Common myeloid progenitor, CD34-positive (primary cell): ENCODE measurements at regions not wholly inside any gene's neighbourhood (a gene's known extent, or its start where the extent isn't known, plus 50 kb on each side); places are given as distances from the start of the nearest gene placed in this dataset.

ENCODE experiments used
- CTCF ChIA-PET: fragments of 350-600 bp; sonication (Branson Sonifier 250); formaldehyde crosslinking; loops from one replicate; lab custom pipeline; 2021; ENCODE audit warnings: antibody characterized with exemption; lab: Charles Lee
- POLR2A ChIA-PET: fragments of 350-600 bp; sonication (Branson Sonifier 250); formaldehyde crosslinking; loops from one replicate; lab custom pipeline; 2021; ENCODE audit warnings: antibody characterized with exemption; lab: Charles Lee
- DNase-seq, 3 donors: peaks; one replicate each; pipeline versions ENCODE4 v3.0.0 to v3.0.0-alpha.2; 2013
- H3K27ac ChIP-seq, 2 experiments: 1 replicate in 1 of 2; 2 replicates in 1 of 2; pipeline ENCODE4 v1.7.0; 2013; ENCODE audit warnings: inconsistent platforms in 2 of 2, low read length in 2 of 2, mild to moderate bottlenecking in 2 of 2, low read depth in 1 of 2, moderate library complexity in 1 of 2; ENCODE audit not compliant: severe bottlenecking in 2 of 2, insufficient read depth in 1 of 2, poor library complexity in 1 of 2
- H3K27me3 ChIP-seq, 5 experiments: replicated peaks in 2 of 5; 1 replicate in 3 of 5; 2 replicates in 2 of 5; pipeline versions ENCODE4 v1.6.1 to v1.7.0; 2013; ENCODE audit warnings: low read length in 4 of 5, mild to moderate bottlenecking in 2 of 5, moderate library complexity in 2 of 5, inconsistent platforms in 1 of 5; ENCODE audit not compliant: insufficient read depth in 5 of 5, control insufficient read depth in 4 of 5
- H3K36me3 ChIP-seq, 4 experiments: 1 replicate in 2 of 4; 2 replicates in 2 of 4; pipeline versions ENCODE4 v1.6.1 to v1.7.0; 2013; ENCODE audit warnings: low read length in 3 of 4, control low read depth in 1 of 4, mild to moderate bottlenecking in 1 of 4; ENCODE audit not compliant: control insufficient read depth in 4 of 4, insufficient read depth in 4 of 4
- H3K4me1 ChIP-seq, 4 experiments: 1 replicate in 3 of 4; 2 replicates in 1 of 4; pipeline versions ENCODE4 v1.6.1 to v1.7.1; 2013; ENCODE audit warnings: low read length in 3 of 4, mild to moderate bottlenecking in 3 of 4, control low read depth in 1 of 4, inconsistent platforms in 1 of 4, moderate library complexity in 1 of 4; ENCODE audit not compliant: control insufficient read depth in 4 of 4, insufficient read depth in 4 of 4; ENCODE audit errors: control extremely low read depth in 1 of 4
- H3K4me3 ChIP-seq, 7 experiments: 1 replicate in 4 of 7; 2 replicates in 3 of 7; pipeline versions ENCODE4 v1.5.1 to v1.7.0; 2013; ENCODE audit warnings: mild to moderate bottlenecking in 7 of 7, low read length in 6 of 7, moderate library complexity in 6 of 7, inconsistent platforms in 2 of 7, low read depth in 2 of 7, control low read depth in 1 of 7; ENCODE audit not compliant: insufficient read depth in 4 of 7, control insufficient read depth in 1 of 7; ENCODE audit errors: extremely low read depth in 1 of 7
- H3K9me3 ChIP-seq, 5 experiments: 1 replicate in 4 of 5; 2 replicates in 1 of 5; pipeline versions ENCODE4 v1.6.1 to v1.7.1; 2013; ENCODE audit warnings: low read length in 4 of 5, mild to moderate bottlenecking in 2 of 5, inconsistent platforms in 1 of 5, low read depth in 1 of 5, moderate library complexity in 1 of 5; ENCODE audit not compliant: control insufficient read depth in 4 of 5, insufficient read depth in 2 of 5; ENCODE audit errors: control extremely low read depth in 1 of 5
- WGBS: methylation state at CpG from one replicate; pipeline ENCODE4 v1.1.5; 2013; ENCODE audit not compliant: insufficient coverage; 5-methylcytosine and 5-hydroxymethylcytosine counted together

DNA sequence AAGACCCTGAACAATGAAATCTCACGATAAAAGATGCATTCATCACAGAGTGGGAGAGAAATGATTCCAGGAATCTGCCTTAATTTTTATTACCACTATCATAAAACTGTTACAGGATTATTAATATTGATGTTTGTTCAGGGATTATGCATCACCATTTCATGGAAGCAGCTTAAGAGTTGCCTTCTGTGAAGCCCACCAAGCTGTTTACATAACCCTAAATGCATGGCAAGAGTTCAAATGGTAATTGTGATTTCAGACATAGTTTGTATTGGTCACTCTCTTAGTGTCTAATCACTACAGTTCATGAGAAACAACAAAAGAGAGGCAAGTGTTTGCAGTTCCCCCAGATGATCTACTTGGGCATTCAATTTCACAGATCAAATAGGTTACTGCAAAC is 527.7 kb downstream of the RPS29 start:
- WGBS = no CpG with 5 or more reads among the region's 1 CpG
- H3K9me3 ChIP-seq = no peaks in the 10 kb centered on the region
- no peaks in the 10 kb centered on the region for H3K36me3 ChIP-seq
- ChIA-PET CTCF (no interaction called here), POLR2A (no interaction called here)
- H3K27me3 ChIP-seq = no peaks in the 10 kb centered on the region
- no peaks in the 10 kb centered on the region for H3K4me1 ChIP-seq
- H3K27ac ChIP-seq = no peak overlapping the region
- H3K4me3 ChIP-seq = no peak overlapping the region
- no peak for DNase-seq

DNA sequence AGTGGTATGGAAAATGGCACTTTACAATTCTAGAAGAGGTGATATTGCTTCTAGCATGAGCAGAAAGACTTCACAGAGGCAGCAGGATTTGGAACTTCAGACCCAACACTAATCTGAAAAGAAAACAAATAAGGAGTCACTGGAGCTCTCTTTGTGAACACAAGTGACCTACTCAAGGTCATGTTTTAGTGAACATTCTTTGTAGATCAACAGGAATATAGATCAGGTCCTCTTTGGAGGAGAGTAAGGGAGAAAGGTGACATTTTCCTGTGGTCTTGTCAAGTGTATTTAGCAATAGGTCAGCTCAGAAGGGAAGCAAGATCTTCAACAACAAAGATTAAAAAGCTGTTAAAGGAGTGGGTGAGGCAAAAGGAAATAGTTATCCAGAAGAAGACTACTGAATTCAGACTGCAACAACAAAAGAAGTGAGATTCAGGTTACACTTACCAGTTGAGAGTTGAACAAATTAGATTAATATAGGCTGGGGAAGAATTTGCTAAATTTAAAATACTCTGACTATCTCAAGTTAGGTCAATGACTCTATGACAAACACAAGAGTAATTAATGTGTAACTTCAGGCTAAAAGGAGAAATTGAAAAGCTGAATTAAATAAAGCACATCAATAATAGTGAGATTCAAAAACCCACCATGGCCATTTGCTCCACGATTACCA is 528.2 kb downstream of the RPS29 start:
- ChIA-PET CTCF (no interaction called here), POLR2A (no interaction called here)
- no CpG with 5 or more reads among the region's 1 CpG for WGBS

DNA sequence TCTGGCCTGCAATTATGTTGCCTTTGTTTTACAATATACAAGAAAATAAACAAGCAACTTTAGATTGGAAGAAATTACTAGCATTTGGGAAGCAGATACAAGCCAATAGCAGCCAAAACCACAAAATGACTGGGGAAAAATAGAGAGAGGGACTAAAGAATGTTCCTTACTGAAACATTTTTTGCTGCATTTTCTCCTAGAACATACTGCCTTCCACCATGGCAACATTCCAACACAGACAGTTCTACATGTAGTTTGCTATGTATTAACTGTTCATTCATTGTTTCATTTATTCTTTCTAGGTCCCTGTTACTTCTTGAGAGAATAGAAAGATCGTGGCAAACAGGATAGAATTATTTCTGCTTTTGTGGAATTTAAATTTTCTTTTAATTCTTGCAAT is 530.2 kb downstream of the RPS29 start:
- POLR2A ChIA-PET = no interaction called here

More for the DNA sequence above, 528.2 kb downstream of the RPS29 start:
- Histone ChIP-seq H3K4me1 (no peaks in the 10 kb centered on the region), H3K36me3 (no peaks in the 10 kb centered on the region), H3K9me3 (no peaks in the 10 kb centered on the region), H3K27ac (no peak overlapping the region), H3K27me3 (no peaks in the 10 kb centered on the region), H3K4me3 (no peak overlapping the region)
- no peak for DNase-seq

DNA sequence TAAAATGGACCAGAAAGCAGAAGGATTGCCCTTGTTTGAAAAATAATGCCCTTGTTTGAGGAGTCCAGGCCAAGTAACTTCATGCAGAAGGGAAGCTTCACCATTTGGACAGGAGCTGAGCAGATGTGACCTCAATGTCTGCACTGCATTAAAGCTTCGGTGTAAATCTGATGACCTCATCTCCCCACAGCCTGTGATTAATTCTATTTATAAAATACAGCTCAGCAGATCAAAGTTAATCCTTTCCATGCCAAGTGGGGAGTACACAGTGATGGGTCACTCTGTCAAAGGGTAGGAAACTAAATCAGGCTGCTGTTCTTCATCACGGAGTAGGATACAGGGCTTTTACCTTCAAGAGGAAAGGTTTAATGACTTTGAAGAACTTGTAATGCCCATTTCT is 533.7 kb downstream of the RPS29 start:
- Histone ChIP-seq H3K4me3 (no peak overlapping the region), H3K36me3 (no peaks in the 10 kb centered on the region), H3K4me1 (no peaks in the 10 kb centered on the region), H3K9me3 (no peaks in the 10 kb centered on the region), H3K27me3 (no peaks in the 10 kb centered on the region), H3K27ac (no peak overlapping the region)
- WGBS = no CpG with 5 or more reads among the region's 2 CpGs
- ChIA-PET CTCF (no interaction called here), POLR2A (no interaction called here)
- DNase-seq = no peak

More for the DNA sequence above, 530.2 kb downstream of the RPS29 start:
- no CpG with 5 or more reads among the region's 1 CpG for WGBS
- Histone ChIP-seq H3K4me1 (no peaks in the 10 kb centered on the region), H3K27me3 (no peaks in the 10 kb centered on the region), H3K27ac (no peak overlapping the region), H3K9me3 (no peaks in the 10 kb centered on the region), H3K4me3 (no peak overlapping the region), H3K36me3 (no peaks in the 10 kb centered on the region)
- no peak for DNase-seq
- CTCF ChIA-PET = no interaction called here

DNA sequence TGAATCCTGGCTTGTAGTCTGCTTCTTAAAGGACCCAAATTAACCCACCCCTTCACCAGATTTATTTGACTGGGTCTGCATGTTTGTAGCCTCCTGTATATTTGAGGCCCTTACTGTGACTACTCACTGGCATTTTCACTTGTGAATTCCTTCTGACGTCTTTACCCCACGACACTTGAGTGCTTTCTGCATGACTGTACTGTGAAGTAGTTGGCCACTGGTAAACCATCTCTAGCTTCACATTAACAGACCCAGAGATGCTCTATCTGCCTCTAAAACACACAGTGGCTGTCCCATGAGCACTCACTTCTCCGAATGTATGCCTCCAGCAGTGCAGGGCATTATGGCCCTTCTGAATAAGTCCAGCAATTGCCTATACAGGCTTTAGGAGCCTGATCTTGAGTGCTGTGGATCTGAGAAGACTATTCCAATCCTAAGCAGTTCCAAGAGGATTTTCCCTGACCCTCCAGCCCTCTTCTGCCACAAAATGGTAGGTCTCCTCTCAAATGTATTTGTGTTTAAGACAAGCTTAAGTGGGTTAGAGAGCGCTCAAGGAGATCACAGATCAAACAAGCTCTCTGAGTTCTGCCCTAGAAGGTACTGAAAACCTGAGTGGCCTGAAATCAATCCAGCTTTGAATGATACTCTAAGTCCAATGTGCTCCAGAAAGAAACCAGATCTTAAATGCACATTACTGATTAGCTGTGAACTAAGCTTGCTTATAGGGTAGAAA is 534.7 kb downstream of the RPS29 start:
- 94% methylated on average over 4 of the region's 4 CpGs for WGBS
- DNase-seq = no peak
- Histone ChIP-seq H3K27ac (no peak overlapping the region), H3K27me3 (no peaks in the 10 kb centered on the region), H3K4me3 (no peak overlapping the region), H3K36me3 (no peaks in the 10 kb centered on the region), H3K4me1 (no peaks in the 10 kb centered on the region), H3K9me3 (no peaks in the 10 kb centered on the region)
- CTCF ChIA-PET = interaction anchor here (1.0 kb wide), 1 partner anchor 16 kb away, joined by 3 read pairs; no protein-coding TSS in a partner anchor
- POLR2A ChIA-PET = no interaction called here

DNA sequence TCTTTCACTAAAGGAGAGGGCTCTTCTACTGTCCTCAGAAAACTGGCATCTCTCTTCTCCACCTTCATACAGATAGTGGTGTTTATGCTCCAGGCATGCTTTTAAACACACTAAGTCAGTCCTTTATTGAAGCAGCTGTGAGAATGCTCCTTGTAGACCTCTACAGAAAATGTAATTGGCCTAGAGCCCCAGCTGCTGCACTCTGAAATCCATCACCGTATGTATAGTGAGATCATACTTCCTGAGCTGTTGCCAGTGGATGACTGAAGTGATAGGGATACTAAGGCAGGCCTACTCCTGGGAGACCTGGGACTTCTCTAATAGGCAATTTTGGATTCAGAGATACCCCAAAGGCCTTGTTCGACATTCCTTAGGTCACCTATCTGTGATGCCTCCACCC is 535.4 kb downstream of the RPS29 start:
- 82% methylated on average over 2 of the region's 2 CpGs for WGBS
- Histone ChIP-seq H3K27ac (no peak overlapping the region), H3K36me3 (no peaks in the 10 kb centered on the region), H3K9me3 (no peaks in the 10 kb centered on the region), H3K4me1 (no peaks in the 10 kb centered on the region), H3K4me3 (no peak overlapping the region), H3K27me3 (no peaks in the 10 kb centered on the region)
- no peak for DNase-seq
- ChIA-PET CTCF (no interaction called here), POLR2A (no interaction called here)

DNA sequence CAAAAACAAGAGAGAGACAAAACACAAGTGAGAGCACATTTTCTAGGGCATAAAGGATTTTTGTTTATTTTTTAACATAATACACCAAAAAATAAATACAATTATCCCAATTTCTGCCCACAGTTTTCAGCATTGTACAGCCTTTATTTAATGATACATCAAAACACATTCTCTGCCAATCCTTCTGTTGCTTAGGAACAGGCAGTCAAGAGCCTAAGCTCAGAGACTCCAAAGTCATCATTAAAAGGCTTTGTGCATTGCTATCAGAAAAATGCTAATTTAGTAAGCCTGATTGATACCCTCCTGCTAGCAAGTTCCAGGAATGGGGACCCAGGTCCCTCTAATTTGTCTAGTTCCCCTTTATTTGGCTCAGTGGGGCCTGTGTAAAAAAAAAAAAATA is 536.5 kb downstream of the RPS29 start:
- Histone ChIP-seq H3K27me3 (no peaks in the 10 kb centered on the region), H3K36me3 (no peaks in the 10 kb centered on the region), H3K4me1 (no peaks in the 10 kb centered on the region), H3K9me3 (no peaks in the 10 kb centered on the region), H3K4me3 (no peak overlapping the region), H3K27ac (no peak overlapping the region)
- ChIA-PET POLR2A (no interaction called here), CTCF (no interaction called here)
- DNase-seq = no peak
